M059J (cell line): ENCODE measurements at regions not wholly inside any gene's neighbourhood (a gene's known extent, or its start where the extent isn't known, plus 50 kb on each side); places are given as distances from the start of the nearest gene placed in this dataset.
"Not testable (repeated sequence)": the region's sequence is repeated elsewhere in the genome, so short reads cannot be mapped to it uniquely, and the experiment has no call there.

Experiments
- DNase-seq: peaks from one replicate; pipeline ENCODE4 v3.0.0-alpha.2; 2012; ENCODE audit warnings: low read depth

GRCh38 chr1:244106837-244107493 is 55.9 kb downstream of the ZBTB18 start:
- no peak for DNase-seq

- DNase-seq = no peak
These were observed 59.9 kb downstream of the ZBTB18 start for GRCh38 chr1:244111027-244111426.

- DNase-seq = no peak
These were observed 61.0 kb downstream of the ZBTB18 start for GRCh38 chr1:244112041-244112440.

DNA sequence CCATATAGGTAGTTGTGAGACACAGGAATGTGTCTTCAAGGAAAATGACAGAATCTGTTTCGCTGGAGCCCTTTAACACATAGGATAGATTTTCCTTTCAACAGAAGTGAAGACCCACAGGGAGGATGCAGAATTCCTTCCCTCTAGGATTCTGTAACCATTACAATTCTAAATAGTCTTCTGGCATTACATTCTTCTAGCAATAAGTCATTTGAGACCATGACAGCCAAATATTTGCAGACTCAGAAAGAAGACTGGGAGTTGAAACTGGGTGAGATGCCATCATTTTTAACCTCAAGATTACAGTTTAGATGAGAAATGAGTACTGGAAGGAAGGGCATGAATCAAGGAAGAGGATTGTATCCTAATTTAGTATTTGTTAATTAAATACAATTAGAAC is 61.6 kb downstream of the ZBTB18 start:
- peak; percentile 94 for DNase-seq

- peak; percentile 94 for DNase-seq
These were observed 62.6 kb downstream of the ZBTB18 start for GRCh38 chr1:244113532-244114320.

- DNase-seq = peak; percentile 47
These were observed 63.8 kb downstream of the ZBTB18 start for GRCh38 chr1:244114892-244115291.

- no peak for DNase-seq
These were observed 65.9 kb downstream of the ZBTB18 start for GRCh38 chr1:244116946-244117345.

GRCh38 chr1:244118109-244118761 is 67.2 kb downstream of the ZBTB18 start:
- no peak for DNase-seq

GRCh38 chr1:244128591-244129383 is 77.7 kb downstream of the ZBTB18 start:
- DNase-seq = no peak

GRCh38 chr1:244137276-244137675 is 86.2 kb downstream of the ZBTB18 start:
- no peak for DNase-seq

DNA sequence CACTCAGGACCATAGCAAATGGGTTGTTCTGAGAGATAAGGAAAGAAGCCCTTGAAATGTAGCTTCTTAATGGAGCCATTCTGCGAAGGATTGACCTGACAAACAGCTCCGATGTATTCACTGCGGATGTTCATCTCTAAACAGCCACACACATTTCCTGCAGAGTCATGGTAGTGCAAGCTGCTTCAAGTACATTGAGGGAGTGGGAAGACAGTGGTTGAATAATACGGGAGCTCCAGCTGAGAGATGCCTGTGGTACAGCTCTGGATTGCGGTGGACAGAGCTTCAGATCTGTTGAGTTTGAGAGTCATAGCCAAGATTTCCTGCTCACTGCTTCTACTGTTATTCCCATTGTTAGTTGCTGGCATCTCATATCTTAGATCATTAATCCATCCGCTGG is 86.6 kb downstream of the ZBTB18 start:
- DNase-seq = no peak

DNA sequence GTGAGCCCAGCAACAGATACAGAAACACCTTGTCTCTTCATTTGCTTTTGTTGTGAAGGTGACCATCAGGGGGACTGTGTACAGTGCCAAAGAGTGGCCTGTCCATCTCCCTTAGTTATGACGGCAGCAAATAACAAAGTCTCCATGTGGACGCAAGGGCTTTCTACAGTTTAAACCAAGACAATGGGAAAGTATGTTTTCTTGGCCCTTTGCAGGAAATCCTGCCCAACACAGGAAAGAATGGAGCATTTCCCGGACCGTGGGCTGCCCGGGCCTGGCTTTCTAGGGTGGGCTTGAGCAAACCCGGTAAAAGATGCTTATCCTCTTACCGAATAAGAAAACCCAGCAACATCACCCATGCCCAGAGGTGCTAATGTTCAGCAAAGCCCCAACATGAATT is 87.3 kb downstream of the ZBTB18 start:
- no peak for DNase-seq

- DNase-seq = no peak
These were observed 88.6 kb downstream of the ZBTB18 start for GRCh38 chr1:244139655-244140054.

DNA sequence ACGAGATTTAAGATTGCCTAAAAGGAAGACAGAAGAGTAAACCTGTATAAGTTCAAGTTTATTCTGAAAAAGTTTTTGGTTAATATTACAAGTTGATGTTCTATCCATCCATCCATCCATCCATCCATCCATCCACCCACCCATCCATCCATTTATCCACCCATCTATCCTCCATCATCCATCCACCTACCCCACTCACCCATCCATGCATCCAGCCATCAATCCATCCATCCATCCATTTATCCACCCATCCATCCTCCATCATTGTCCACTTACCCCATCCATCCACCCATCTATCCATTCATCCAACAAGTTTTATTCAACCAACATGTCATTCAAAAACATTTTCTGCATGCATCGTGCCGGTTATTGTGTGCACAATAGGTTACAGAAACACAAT is 89.3 kb downstream of the ZBTB18 start:
- DNase-seq = no peak

- no peak for DNase-seq
These were observed 93.0 kb downstream of the ZBTB18 start for GRCh38 chr1:244144053-244144452.

DNA sequence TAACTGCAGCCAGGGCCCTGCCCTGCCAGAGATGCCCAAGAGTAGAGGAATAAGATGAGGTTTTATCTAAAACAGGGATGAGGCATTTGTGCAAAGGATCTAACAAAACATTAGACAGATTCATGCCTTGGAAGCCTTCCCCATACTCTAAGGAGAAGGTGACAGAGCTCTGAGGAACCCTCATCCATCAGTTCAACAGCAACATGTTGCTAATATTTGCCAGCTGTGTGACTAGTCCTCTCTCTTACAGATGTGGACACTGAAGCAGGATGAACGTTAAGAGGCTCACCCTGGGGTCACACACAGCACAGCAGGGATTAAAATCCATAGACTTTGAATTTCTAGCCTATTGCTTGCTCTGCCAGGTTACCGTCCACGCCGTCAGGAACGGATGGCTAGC is 99.0 kb downstream of the ZBTB18 start:
- no peak for DNase-seq

- DNase-seq = no peak
These were observed 99.6 kb downstream of the ZBTB18 start for GRCh38 chr1:244150665-244151064.

GRCh38 chr1:244151537-244151936 is 100.5 kb downstream of the ZBTB18 start:
- no peak for DNase-seq

DNA sequence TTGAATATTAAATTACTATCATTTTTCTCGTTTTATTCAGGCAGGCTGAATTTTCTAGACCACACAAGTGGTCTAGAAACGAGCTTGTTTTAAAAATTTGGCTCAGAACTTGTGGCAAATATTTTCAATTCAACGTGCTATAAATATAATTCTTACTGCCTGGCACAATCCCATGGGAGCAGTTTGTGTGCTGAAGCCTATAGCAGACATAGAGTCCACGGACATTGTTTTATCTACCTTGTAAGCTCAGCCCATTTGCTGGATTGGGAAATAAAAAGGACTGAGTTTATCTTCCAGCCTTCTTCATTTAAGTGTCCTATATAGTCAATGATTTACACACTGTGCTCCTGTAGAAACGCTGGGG is 103.4 kb downstream of the ZBTB18 start:
- no peak for DNase-seq

DNA sequence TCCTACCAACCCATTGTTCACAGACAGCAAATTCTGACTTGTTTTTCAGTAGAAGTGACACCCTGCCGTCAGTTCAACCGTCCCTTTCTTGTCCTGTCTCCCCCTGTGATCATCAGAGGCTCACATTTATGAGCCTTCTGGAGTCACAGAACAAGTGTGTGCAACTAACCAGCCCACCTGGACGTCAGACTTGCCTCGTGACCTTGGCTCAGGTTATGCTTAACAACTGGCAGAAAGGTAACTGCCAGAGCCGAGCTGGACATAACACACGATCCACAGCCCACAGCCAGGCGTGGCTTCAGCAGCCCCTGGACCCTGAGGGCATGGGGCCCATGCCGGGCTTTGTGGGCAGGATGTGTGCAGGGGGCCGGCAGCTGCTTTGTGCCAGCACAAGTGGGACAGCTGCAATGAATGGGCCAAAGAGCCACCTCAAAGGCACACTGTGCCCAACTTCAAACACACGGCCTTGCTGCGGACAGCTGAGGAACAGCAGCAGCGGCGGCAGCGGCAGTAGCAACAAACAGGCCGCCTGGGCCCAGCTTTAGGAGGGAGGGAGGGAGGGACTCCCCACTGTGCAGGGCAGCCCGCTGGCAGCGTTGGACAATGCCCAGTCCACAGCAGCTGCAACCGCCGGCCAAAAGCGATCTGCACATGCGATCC is 103.9 kb downstream of the ZBTB18 start:
- peak; percentile 72 for DNase-seq

- DNase-seq = no peak
These were observed 104.6 kb downstream of the ZBTB18 start for GRCh38 chr1:244155661-244156060.

DNA sequence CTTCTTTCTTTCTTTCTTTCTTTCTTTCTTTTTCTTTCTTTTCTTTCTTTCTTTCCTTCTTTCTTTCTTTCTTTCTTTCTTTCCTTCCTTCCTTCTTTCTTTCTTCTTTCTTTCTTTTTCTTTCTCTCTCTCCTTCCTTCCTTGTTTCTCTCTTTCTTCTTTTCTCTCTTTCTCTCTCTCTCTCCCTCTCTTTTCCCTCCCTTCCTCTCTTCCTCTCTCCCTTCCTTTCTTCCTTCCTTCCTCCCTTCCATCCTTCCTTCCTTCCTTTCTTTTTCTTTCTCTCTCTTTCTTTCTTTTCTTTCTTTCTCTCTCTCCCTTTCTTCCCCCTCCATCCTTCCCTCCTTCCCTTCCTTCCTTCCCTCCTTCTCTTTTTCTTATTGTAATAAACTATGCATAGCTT is 105.5 kb downstream of the ZBTB18 start:
- DNase-seq = not testable (repeated sequence)
